HCEC 1CT (cell line): ENCODE measurements at regions not wholly inside any gene's neighbourhood (a gene's known extent, or its start where the extent isn't known, plus 50 kb on each side); places are given as distances from the start of the nearest gene placed in this dataset.

ENCODE experiments used
- DNase-seq: peaks from one replicate; pipeline ENCODE4 v3.0.0-alpha.2; 2017

DNA sequence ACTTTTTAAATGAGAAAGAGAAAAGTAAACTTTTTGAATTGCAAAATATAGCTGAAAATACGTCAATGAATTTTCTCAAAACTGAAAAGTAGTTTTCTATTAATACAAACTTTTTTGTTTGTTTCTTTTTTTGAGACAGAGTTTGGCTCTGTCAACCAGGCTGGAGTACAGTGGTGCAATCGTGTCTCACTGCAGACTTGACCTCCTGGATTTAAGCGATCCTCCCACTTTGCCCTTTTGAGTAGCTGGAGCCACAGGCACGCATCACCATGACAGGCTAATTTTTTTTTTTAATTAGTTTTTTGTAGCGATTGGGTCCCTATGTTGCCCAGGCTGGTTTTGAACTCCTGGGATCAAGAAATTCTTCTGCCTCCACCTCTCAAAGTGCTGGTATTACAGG is 610.4 kb downstream of the ELAVL2 start:
- DNase-seq = no peak

DNA sequence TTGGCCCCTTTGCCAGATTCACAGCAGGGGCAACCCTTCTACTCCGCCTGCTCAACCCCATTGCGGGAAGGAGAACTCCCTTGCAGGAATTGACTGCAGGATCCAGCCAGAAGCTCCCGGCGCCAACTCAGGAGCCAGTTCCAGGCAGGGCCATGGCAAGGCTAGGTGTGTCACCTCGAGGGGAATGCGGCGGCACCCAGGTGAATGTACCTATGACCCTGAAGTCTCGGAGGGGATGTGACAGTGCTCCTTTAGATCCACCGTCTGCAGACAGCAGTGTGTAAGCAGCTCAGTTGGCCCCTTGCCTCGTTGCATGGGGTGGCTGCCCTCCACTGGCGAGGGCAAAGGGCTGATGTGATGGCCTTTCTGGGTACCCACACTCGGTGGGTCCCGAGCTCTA is 606.6 kb downstream of the ELAVL2 start:
- DNase-seq = no peak

DNA sequence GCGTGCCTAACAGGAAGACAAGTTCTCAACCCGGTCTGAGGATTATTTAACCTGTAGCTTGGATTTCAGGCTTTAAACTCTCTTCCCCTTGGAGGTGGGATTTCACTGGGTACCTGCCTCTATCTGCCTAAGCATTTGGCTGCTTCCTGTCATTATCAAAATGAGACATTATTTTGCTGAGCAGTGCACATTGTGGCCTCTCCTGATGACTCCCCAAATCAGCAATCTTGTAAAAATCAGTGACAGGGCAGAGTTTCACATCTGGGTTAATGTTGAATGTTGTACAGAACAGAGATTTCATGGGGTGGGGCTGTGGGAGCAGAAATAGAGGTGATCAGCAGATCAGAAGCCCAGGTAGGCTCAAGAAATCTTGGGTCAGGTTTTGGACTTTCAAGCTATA is 605.9 kb downstream of the ELAVL2 start:
- no peak for DNase-seq

DNA sequence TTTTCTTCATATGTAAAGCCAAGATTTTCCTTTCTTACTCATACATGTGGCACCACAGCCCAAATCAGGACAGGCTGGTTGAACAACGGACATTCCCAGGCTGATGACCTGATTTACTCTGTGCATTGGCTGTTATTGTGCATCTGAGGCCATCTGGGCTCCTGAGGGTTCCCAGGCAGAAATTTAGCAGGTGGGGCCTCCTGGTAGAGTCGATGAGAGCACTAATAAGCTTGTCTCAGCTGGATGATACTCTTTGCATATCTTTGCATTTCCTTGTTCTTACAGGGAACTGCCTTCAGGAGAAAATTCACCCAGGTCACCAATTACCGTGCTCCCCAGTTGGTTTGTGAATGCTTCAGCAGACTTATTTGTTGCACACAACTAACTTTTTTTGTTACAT is 605.1 kb downstream of the ELAVL2 start:
- DNase-seq = no peak

DNA sequence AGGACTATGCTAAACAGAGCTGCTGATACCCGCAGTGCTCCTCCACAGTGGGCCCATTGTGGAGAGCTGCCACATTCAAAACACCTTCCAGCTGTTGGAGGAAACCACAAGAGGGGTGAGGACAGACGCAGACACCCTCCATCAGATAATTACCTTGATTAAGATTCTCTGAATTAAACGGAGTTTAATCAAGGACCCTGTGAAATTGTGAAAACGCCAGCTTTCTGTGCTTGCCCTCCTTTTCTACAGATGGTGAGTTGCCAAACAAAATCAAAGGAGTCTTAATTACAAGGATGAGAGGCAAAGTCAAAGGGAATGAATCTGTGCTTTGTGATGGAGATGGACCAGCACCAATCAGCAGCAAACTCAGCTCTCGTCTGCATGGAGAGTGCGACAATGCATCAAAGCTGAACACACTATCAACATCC is 596.1 kb downstream of the ELAVL2 start:
- DNase-seq = no peak

DNA sequence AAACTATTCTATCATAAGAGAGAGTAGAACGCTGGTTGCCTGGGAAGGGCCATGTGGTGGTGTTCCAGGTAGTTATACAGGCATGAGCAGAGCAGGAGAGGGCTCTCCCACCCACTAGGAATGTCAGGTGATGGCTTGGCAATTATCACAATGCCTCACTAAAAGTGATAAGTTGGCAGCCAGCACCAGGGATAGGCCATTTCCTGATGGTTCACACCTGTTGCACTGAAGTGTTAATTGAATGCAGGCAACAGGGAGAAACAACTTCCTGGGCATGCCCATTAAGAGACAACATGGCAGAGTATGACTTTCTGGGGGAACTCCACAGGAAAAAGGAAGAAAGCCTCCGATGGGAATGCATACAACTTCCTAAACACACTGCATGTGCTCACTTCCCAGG is 593.2 kb downstream of the ELAVL2 start:
- no peak for DNase-seq

DNA sequence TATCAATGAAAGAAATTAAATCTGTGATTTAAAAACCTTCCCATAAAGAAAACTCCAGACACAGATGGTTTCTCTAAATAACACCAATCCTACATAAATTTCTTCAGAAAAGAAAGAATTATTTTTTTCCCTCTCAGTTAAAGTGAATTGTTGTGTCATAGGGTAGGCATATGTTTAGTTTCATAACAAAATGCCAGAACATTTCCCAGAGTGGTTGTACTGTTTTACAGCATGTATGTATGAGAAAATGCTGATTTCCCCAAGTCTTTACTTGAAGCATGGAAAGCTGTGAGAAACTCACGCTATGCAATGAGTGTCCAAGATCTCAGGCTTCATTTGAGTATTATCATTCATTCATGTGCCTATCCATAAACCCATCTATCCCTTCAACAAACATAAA is 582.5 kb downstream of the ELAVL2 start:
- no peak for DNase-seq

DNA sequence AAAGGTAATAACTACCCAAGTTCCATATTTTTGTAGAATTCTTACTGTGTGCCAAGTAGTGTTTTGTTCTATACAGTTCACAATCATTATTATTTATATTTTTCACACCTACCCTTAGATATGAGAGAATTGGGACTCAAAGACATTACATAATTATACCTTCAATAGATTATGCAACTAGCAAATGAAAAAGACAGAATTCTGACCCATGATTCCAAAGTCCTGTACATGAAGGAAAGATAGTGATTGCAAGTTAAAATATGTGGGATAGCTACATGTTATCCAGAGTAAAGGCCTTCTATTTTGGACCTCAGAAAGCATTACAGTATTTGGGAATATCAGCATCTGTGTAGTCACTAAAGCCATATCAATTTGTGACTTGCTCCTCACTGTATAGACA is 581.0 kb downstream of the ELAVL2 start:
- DNase-seq = no peak

DNA sequence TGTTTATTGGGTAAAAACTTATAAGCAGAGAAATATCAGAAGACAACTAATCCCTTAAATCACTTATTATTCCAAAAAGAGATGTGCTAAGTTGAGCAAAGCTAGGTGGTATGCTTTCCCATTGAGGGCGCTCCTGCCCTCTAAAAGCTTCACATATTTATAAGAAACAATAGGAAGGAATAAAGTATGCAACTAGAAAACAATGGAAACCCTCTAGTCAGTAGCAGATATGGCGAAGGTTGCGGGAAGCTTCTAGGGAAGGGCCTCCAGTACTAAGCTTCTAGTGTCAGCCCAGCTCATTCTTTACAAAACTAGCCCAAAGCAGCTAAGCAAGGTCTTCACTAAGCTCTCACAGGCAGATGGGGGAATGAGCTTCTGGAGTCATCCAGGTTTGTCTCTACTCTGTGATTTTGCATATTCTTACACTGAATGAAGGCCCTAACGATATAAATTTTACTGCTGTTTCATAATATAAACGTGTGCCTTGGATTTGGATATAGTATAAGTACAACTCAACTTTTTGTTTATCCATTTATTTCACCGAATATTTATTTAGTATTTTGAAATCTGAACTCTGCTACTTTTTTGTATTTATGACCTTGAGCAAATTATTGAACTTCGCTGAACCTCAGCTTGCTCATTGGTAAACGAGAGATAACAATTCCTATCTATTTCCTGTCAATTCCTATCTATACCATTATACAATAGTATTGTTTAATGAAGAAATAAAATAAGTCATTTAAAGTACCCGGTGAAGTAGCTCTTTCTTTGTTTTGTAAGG is 571.4 kb downstream of the ELAVL2 start:
- DNase-seq = no peak

DNA sequence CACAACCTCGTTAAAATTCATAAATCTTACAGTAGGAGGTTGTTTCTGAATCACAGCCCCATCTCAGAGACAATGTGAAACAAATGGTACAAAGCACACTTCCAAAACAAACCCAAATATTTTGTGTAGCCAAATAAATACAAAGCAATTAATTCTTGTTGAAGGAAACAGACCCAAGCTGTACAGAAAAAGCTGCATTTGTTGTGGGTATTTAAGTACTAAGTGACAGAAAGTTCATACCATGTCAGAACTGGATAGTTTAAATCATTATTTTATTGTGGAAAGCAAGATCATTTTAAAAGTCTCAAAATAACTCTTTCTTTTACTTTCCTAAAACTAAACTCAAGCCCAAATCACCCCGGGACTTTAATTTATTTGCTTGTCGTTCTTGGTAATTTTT is 570.7 kb downstream of the ELAVL2 start:
- no peak for DNase-seq

DNA sequence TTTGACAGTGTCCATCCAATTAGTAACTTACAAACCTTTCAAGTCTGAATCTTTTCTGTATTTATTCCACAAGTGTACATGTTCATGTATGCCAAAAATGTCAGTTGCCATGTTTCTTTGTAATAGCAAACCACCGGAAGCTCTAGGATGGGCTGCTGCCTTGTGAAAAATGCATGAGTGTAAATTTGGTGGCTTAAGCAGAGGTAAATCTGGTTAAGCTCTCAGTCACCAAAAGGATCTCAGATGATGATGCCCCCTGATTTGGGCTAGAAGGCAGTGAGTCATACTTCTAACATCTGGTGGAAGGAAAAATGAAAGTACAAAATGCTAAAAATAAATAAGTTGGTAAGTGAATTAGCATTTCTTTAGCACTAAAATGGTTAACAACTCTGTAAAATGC is 567.5 kb downstream of the ELAVL2 start:
- no peak for DNase-seq

DNA sequence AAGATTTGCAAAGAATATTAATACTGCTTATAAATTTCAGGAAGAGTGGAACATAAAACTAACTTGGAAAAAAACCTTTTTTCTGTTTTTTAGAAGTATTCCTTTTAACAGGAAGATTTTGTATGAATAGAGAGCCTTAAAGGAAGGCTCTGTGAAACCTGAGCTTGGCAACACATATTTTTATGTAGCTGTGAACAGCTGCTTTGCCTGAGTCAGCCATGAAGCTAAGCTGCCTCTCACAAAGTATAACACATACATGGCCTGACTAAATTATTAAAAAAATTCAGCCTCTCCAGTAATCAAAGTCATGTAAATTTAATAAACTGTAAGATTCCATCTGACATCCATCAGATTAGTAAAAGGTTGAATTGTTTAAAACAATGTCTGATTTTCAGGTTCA is 547.5 kb downstream of the ELAVL2 start:
- no peak for DNase-seq

DNA sequence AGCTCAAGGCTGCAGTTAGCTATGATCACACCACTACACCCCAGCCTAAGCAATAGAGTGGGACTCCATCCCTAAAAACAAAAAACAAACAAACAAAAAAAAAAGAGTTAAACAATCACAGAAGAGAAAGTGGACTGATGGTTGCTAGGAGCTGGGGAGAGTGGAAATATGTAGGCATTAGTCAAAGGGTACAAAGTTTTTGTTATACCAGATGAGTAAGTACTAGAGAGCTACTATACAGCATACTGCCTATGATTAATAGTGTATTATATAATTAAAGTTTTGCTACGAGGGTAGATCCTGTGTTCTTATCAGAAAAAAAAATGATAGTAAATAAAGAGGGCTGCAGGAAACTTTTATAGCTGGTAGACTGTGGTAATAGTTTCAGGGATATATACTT is 538.6 kb downstream of the ELAVL2 start:
- DNase-seq = no peak

DNA sequence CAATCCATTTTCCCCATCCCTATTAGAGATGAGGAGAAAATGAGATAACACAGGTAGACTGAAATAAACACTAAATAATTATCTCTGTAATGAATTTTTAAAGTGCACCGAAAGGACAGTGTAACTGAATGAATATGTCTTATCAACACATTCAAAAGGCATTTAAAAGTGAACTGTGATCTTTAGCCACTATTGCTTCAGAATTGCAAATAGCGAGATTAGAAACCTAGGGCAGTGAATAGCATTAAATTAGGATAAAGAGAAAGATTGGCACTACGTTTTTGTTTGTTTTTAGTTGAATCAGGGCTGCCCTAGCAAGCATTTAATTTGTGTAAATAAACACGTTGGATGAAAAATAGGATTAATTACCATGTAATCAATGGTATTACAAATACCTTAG is 537.5 kb downstream of the ELAVL2 start:
- DNase-seq = no peak

DNA sequence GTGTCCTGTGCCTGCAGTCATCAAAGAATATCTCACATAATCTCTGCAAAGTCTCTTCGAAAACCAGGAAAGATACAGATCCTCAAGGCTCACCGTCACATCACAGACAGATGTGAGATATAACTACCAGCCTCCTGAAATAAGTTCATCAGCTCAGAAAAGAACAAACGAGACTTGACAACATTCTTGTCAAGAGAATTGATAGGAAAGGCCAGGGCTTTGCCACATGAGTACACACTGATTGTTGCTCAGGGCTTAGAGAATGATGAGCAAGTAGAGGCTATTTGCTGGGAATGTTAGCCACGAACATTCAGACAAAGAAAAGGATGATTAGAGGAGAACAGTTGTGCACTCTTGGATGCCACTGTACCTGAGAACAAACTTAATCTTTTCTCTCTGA is 535.1 kb downstream of the ELAVL2 start:
- DNase-seq = no peak

DNA sequence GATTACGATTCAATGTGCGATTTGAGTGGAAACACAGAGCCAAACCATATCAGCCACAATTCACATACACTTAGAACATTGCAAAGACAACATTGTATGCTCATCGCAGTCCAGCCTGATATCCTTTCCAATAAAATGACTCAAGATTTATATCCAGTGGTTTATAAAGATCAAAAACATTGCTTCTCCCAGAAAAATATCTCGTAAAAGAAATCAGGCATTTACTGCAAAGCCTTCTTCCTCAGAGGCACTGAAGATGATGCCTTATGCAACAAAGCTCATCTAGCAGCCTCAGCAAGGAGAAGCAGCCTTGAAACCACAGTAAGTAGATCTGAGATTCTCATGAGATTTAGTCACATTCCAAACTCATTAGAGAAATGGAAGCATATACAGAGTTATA is 523.8 kb downstream of the ELAVL2 start:
- DNase-seq = no peak

DNA sequence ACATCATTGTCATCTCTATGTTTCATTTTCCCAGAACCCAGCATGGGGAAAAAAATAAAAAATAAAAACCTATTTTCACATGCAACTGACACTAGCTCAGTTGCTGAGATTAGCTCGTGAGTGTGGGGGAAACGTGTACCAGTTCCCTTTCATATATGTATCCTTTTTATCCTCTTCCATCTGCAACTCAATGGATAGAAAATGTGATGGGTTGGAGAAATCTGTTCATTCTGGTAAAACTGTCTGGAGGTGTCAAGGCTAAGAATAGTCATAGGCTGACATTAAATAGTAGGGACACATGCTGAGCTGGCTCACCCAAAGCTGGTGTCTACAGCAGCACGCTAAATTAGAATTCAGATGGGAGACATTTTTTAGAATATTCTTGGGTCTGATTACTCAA is 519.3 kb downstream of the ELAVL2 start:
- no peak for DNase-seq

DNA sequence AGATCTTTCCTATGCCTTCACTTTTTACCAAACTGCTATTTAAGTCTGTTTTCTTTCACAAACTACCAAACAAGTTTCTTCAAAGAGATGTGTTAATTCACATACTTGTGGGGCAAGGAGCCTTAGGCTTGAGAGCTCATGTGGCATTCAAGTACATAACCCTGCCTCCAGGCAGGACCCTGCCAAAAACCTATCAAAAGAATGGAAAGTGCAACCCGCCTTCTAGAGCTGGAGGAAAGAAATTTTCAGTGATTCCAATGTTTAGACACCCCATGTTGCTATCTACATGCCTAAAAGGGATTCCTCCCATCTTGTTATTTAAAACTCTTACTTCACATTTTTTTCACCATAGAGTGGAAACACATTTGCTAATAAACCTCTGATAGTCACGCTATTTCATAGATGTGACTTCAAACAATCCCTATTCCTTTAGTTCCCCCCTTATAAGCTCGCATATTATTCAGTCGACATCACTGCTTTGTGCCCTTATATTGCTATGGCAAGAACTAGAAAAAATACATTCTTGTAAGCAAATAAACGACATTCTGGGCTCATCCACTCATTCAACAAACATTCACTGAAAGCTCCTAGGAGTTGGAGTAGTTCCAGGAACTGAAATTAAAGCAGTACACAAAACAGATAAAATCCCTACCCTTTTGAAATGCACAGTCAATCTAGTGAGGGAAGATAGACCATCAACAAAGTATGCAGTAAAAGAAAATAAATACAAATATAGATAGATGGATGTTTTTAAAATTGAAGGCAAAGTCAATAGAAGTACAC is 518.1 kb downstream of the ELAVL2 start:
- no peak for DNase-seq

DNA sequence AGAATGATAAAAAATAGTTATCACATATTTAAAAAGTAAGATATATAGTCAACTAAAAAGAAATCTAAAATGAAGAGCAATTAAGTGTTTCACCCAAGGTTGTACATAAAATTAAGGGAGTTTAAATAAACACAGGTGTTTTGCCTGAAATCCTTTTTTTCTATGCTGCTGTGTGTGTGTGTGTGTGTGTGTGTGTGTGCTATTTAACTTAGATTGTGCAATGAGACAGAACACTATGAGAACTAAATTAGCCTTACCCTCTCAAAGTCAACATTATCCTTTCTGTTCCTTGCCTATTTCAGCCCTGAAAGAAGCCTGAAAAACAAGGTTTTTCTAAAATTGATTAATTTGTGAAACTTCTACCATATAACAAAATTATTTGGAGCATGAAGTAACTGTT is 516.2 kb downstream of the ELAVL2 start:
- DNase-seq = no peak

DNA sequence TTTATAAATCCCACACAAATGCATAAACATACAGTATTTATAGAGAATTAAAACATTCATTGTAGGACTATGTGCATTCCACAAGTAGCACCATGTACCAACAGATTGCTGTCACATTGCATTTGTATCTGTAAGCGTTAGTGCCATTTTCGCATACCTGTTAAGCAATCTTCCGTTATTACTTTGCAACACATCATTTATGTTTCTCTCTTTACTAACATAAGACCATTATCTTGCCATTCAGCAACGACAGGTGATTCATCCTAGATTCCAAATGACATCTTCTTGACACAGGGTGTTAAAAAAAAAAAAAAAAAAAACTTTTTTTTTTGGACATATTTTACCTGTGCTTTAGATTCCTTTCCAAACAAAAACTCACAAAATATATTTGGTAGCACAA is 511.8 kb downstream of the ELAVL2 start:
- DNase-seq = no peak

DNA sequence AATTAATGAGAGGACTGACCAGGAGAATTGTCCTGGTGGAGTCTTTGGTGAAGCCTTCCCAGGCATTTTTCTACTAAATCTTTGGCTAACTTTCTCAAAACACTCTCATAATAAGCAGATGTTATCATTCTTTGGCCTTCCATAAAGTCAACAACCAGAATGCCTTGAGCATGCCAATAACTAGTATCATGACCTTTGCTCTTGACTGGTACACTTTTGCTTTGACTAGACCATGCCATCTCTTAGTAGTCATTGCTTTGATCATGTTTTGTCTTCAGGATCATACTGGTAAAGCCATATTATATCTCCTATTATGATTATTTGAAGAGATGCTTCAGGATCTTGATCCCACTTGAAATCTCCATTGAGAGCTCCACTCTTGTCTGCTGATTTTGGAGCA is 506.9 kb downstream of the ELAVL2 start:
- DNase-seq = no peak

DNA sequence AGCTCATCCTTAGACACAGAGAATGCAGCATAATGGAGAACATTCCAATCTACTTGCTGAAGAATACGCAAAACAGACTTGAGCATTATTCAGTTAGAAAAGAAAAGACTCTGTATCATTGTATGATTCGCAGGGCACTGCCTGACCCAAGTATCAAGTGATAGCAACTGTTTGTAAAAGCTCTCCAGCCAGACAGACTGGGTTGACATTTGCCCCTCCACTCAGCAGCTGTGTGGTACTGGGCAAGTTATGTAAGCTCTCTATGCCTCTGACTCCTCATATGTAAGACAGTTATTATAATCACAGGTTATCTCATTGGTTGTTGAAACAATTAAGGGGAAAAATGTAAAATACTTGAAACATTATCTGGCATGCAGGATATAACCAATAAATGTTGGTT is 505.0 kb downstream of the ELAVL2 start:
- no peak for DNase-seq

DNA sequence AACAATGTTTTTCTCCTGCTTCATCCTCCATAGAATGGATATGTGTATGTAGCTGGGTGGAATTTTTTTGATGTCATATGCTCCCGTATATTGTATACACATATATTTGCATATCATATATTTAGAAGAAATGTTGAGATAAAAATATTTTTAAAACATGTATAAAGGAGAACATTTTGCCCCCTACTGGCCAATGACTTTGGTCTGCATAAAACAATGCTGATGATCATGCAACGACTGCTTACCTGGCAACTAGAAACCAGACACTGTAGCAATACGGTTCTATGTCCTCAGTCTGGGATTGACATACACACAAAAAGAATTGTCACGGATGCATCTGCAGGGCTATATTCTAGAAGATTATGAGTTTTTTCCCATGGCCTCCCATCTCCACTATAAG is 503.6 kb downstream of the ELAVL2 start:
- DNase-seq = no peak

DNA sequence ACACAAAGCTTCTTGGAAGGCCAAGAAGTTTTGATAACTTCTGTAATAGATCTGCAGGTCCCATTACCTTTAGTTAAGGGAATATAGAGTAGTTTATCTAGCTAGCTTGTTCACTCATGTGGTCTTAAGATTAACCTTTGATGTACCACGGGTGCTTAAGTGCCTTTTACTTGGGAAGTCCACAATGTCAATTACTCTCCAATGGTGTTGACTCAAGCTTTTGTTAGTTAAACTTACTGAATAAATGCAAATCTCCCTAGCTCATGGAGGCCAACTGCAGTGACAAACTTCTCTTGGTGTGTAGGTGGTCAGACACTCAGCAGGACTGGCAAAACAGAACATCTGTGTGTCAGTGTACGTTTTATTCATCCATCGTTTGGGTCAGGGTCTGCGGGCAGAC is 501.5 kb downstream of the ELAVL2 start:
- DNase-seq = no peak

DNA sequence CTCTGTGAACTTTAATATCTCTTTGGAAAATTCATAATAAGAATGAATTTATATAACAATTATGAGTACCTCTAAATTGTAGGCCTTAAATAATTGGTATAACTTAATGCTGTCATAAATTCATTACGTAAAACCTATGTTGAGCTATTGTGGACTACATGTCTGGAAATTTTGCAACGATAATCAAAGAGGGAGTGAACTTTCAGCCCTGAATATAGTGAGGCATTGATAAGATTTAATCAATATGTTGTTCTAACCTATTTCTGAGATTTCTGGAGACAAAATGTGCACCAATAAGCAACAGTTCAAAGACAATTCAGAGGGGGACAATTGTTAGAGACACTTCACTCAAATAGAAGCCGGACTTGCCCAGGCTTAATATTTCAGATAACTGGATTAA is 499.4 kb downstream of the ELAVL2 start:
- DNase-seq = no peak
